Stimulated activated CD8-positive, alpha-beta memory T cell treated with anti-CD3 and anti-CD28 coated beads, Interleukin-7, amount 100 ng/mL, for 4 hours (primary cell): ENCODE measurements at regions not wholly inside any gene's neighbourhood (a gene's known extent, or its start where the extent isn't known, plus 50 kb on each side); places are given as distances from the start of the nearest gene placed in this dataset.
"Not testable (repeated sequence)": the region's sequence is repeated elsewhere in the genome, so short reads cannot be mapped to it uniquely, and the experiment has no call there.

ENCODE experiments used
- DNase-seq, 2 donors: peaks; one replicate each; pipeline ENCODE4 v3.0.0-alpha.2; 2020; ENCODE audit warnings: low read depth in 2 of 2

GRCh38 chr3:178095522-178095921, 440.7 kb upstream of the KCNMB2 start:
- DNase-seq, result no peak

GRCh38 chr3:178096955-178097354, 439.3 kb upstream of the KCNMB2 start:
- no peak for DNase-seq

- DNase-seq, result no peak
Observed at GRCh38 chr3:178097576-178097975, 438.7 kb upstream of the KCNMB2 start.

GRCh38 chr3:178099274-178099673, 437.0 kb upstream of the KCNMB2 start:
- no peak for DNase-seq

- DNase-seq, result no peak
Observed at GRCh38 chr3:178099862-178100261, 436.4 kb upstream of the KCNMB2 start.

- no peak for DNase-seq
Observed at GRCh38 chr3:178100908-178101307, 435.3 kb upstream of the KCNMB2 start.

GRCh38 chr3:178103140-178103539, 433.1 kb upstream of the KCNMB2 start:
- DNase-seq, result no peak

GRCh38 chr3:178107804-178108203, 428.4 kb upstream of the KCNMB2 start:
- no peak for DNase-seq

GRCh38 chr3:178109691-178110090, 426.5 kb upstream of the KCNMB2 start:
- DNase-seq, result no peak

GRCh38 chr3:178112134-178112533, 424.1 kb upstream of the KCNMB2 start:
- no peak for DNase-seq

GRCh38 chr3:178112552-178112951, 423.7 kb upstream of the KCNMB2 start:
- not testable (repeated sequence) for DNase-seq

- no peak for DNase-seq
Observed at GRCh38 chr3:178117641-178118040, 418.6 kb upstream of the KCNMB2 start.

GRCh38 chr3:178119608-178120295, 416.5 kb upstream of the KCNMB2 start:
- not testable (repeated sequence) for DNase-seq

GRCh38 chr3:178120367-178120766, 415.9 kb upstream of the KCNMB2 start:
- DNase-seq, result no peak

- DNase-seq, result no peak
Observed at GRCh38 chr3:178126686-178127085, 409.6 kb upstream of the KCNMB2 start.

- DNase-seq, result no peak
Observed at GRCh38 chr3:178127221-178127620, 409.0 kb upstream of the KCNMB2 start.

- DNase-seq, result no peak
Observed at GRCh38 chr3:178129109-178129508, 407.1 kb upstream of the KCNMB2 start.

GRCh38 chr3:178131801-178132200, 404.4 kb upstream of the KCNMB2 start:
- no peak for DNase-seq

- no peak for DNase-seq
Observed at GRCh38 chr3:178137206-178137605, 399.0 kb upstream of the KCNMB2 start.

GRCh38 chr3:178137831-178138230, 398.4 kb upstream of the KCNMB2 start:
- DNase-seq, result no peak

GRCh38 chr3:178139116-178139515, 397.1 kb upstream of the KCNMB2 start:
- no peak for DNase-seq

GRCh38 chr3:178140531-178141304, 395.5 kb upstream of the KCNMB2 start:
- no peak for DNase-seq

- not testable (repeated sequence) for DNase-seq
Observed at GRCh38 chr3:178141305-178141684, 394.9 kb upstream of the KCNMB2 start.
